Activated T-cell treated with anti-CD3 and anti-CD28 coated beads for 48 hours (primary cell): ENCODE measurements at regions not wholly inside any gene's neighbourhood (a gene's known extent, or its start where the extent isn't known, plus 50 kb on each side); places are given as distances from the start of the nearest gene placed in this dataset.

ENCODE experiments used
- DNase-seq: peaks from one replicate; pipeline ENCODE4 v3.0.0-alpha.2; 2020; ENCODE audit warnings: low read depth

DNA sequence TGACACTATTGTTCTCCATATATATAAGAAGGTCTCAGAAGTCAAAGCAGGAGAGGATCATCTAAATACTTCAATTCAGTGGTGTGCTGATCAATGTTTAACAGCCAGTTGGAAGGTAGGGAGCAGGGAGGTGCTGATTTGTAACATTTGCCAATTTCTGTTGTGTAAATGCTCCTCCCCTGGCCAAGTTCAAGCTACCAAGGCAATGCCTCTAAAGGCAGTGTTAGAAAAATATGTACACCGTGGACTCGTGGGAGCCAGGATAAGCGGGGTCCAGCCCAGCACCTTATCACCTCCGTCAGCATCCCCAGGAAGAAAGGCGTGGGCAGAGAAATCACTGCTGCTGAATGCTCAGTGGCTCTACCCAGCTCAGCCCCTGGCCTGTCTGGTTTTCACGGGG is 75.3 kb upstream of the COX10 start:
- DNase-seq = no peak

DNA sequence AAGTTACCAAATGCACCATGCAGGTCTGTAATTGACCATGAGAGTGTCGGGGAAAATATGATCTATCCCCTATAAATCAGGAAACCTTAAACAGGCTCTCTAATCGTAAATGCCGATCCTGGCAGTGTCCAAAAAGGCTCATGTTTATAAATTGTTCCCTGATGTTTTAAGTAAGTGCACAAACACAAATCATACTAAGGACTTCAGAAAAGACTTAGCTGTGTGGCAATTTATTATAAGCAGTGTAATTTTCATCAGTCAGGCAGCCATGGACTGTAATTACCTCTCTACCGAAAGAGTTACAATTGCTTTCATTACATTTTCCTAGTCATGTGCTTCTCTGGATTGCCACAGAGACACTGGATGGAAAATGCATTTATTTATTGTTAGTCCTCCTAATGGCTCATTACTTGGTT is 73.4 kb upstream of the COX10 start:
- DNase-seq = no peak

DNA sequence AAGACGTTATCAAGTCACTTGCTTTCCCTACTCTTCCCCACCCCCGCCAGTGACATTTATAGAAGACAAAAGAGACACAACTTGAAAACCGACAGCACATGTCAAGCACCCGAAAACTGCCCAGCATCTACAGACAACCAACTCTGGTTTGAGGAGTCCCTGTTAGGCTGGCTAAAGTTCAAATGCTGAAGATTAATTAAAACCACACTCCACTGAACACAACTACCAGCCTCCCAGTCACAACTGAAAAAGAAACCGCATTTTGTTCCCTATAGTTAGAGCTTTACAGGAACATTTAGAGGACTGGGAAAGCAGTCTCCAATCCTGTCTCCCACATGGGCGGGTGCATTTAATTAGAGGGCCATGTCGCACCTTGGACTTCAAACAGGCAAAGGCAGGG is 73.0 kb upstream of the COX10 start:
- DNase-seq = no peak

DNA sequence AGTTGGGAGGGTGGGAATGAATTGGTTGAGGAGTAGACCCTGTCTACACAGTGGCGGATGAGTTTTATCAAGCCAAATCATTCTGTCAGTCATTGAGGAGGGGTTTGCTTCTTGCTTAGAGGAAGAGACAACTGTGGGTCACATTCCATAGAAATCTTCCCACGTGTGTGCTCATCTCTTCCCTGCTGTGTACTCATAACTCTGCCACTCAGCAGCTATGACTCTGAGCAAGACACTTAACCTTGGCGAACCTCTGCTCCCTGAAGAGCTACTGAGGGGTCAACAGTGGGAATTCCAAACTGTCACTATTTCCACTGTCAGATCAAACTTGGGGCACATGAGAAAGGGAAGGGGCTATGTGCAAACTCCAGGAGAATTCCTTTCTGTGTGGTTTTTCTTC is 72.6 kb upstream of the COX10 start:
- DNase-seq = no peak

DNA sequence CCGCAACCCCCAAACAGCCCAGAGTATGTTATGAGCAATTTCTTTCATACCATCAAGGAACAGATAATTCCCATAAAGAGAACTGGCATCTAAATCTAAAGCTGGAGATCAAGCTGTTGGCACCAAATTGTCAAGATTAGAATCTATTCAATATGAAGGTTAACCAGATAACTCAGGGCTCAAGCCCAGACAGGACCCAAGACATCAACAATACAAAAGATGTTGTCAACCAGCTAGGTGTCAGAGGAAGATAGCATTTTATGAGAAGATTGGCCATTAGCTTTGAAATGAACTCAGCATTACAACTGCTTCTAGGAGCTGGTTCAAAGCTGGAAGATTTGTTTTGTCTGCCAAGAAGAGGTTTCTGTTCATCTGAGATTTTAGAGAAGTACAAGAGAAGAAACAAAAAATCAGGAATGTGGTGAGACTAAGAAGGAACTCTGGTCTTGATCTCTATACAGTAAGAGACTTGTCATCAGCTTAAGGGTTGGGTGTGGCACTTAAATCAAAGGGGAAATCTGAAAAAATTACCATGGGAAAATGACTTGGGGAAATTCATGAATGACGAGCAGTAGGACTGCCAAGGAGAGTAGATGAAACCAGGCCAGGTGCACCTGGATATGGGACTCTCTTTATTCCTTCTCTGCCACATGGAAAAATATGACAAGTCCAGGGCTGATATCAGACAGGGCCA is 64.2 kb upstream of the COX10 start:
- no peak for DNase-seq

DNA sequence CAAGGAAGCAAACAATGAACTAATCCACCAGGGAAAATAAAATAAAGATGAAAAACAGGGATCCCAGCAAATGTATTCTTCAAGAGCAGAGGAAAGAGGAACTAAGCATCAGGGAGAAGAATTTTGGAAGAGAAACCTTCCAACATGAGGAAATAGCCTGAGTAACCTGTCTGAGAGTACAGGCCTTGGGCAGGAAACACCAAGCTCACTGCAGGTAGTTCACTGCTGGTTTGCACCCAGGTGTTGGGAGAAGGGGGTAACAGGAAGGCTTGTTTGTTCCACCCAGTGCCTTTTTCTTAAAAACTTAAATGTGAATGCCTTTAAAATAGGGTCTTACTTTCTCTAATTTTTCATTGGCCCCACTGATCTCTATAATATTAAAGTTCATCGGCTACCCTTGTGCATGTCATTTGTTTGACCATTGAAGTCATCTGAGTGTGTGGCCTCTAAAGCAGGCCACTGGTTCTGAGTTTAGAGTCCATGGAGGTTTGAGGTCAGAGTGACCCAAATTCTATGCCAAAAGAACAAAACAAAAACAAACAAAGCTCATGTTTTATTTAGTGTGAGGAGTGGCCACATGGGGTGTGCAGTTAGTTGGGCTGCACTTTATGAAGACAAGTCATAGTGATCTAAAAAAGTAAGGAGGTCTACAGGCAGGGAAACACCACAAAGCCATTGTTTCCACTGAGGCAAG is 62.9 kb upstream of the COX10 start:
- no peak for DNase-seq

DNA sequence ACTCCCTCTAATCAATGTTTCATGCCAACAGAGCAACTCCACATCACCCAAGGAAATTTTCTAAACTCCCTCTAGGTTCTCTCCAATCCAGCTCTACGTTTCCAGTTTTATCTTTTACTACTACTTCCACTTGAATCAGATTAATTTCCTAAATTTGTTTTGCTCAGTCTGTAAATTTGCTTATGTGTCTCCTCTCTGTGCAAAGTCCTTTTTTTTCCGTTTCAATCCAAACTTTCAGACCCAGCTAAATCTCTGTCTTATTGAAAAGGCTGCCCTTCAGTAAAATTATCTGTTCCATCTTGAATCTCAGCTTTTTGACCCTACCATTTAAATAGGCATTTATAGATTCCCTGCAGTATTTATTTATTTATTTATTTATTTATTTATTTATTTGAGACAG is 61.4 kb upstream of the COX10 start:
- DNase-seq = no peak

DNA sequence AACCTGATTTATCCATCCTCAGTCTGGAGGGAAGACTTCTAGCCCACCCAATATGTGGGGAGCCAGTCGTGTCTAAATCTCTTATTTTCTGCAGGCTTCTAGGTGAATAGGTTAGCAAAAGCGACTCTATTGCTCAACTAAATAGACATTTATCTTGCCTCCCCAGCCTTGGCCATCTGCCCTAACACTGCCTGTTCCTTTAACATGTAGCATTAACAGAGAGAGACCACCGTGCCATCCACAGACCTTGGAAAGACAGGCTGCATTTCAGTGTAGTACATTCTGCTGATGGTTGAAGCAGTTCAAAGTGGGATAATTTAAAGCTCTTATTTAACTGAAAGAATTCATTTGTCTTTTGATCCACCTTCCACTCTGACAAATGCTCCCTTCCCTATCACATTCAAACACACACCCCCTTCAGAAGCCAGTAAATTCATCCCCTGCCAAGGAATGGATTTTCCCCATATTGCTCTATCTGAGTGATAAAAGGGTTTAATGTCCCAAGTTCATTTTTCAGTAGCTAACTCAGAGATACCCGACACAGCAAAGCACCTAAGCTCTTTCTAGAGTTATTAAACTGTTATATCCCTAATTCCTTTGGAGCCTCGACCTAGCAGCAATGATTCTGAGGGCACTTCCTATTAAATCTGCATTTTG is 58.1 kb upstream of the COX10 start:
- no peak for DNase-seq

DNA sequence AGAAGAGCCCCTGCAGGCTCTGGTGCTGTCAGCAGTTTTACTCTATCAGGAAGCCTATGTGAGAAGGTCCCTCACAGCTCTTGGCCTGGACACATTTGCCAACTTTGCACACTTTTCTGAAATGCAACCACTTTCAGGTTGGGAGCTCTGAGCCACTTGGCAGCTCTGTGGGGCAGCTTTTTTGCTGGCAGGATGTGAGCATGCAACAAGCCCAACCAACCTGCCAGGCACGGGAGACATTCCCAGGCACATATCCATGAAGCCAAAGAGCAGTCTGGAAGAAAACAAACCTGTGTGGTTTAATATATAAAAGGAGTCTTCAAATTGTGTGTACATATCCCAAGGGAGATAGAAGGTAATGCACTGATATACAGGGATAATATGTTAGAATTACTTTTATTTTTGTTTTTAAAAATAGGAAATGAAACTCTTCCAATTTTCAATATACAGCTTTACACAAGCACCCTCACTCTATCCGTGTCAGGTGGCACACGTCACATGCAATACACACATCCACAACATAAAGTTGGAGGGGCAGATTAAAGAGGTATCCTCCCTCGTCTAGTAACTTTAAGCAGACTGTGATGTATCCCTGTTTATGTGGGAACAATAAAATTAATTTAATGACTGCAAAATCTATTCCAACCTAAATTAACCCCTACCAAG is 57.4 kb upstream of the COX10 start:
- no peak for DNase-seq

DNA sequence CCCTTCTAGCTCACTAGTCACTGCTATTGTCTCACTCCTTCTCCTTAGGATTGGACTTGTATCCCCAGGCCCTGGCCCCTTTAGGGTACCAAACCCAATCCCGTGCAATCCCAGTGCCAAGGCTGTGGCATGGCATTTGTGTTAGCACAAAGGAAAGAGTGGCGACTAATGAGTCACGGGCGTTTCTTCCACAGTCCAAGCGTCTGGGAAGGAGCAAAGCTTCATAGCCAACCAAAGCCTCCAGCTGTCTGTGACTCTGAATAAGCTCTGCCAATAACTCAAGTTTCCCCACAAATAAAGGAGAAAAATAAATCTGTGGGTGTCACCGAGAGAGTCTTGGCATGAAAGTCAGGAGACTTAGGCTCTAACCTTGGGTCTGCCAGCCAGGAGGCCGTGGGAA is 54.6 kb upstream of the COX10 start:
- no peak for DNase-seq

DNA sequence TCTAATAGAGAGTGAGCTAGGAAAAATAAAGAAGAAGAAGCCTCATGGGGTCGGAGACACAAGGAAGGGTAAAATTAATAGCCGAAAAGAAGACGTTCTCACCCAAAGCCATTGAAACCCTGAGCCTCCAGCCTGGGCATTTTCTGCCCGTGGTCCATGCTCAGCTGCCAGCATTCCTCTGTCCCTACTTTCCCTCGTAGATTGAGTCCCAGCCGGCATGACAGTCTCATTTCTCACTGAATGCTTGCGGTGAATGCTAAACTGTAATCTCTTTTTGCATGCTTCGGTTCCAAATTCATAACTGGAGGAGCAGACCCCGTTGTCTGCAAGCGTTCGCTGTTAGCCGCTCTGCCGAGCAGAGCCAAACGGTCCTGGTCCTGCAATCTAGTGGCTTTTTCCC is 54.0 kb upstream of the COX10 start:
- DNase-seq = no peak

DNA sequence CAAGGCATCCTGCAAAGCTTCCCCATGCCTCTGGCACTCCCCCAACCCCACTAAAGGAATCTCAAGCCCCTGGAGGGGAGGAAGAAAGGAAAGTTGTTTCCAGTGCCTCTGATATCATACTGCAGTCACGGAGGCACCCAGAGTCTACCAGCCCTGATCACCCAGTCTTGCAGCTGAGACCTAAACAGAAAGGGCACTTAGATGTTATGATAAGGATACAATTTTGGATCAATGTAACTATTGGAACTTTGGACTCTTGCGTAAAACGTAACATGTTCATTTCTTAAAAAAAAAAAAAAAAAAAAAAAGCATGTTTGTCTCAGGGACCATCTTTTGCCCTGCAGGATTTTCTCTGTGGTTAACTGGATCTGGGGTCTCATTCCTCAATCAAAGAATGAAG is 52.4 kb upstream of the COX10 start:
- no peak for DNase-seq

DNA sequence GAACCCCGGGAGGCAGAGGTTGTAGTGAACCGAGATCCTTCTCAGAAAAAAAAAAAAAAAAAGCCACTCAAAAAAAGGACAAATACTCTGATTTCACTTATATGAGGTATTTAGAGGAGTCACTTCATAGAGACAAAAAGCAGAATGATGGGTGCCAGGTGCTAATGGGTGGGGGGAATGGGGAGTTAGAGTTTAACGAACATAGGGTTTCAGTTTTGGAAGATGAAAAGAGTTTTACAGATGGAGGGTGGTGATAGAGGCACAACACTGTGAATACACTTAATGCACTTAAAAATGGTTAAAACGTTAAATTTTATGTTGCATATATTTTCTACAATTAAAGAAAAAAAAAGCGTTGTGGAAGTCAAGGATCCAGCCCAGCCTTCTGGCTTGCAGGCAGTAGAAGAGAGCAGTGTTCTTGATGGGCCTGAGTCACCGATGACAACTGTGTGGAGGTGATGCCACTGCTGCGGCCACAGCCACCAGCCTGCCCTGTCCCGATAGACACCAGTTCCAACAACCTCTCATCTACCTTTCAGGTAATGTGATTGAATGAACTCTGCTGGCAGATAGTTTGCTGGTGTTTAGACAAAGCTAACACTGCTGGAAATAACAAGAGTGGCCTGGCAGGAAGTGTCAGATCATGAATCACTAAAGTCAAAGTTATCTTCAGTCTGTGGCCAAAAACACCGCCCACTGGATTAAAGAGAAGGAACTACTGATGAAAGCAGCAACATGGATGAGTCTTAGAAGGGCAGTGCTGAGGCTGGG is 49.9 kb upstream of the COX10 start:
- peak; percentile 15 for DNase-seq
